Activated CD8-positive, alpha-beta T cell treated with anti-CD3 and anti-CD28 coated beads, Interleukin-2, amount 10 ng/mL, durations not matched to agents 7 days and 5 days (primary cell): ENCODE measurements at regions not wholly inside any gene's neighbourhood (a gene's known extent, or its start where the extent isn't known, plus 50 kb on each side); places are given as distances from the start of the nearest gene placed in this dataset.

Experiments used
- ATAC-seq: fragments of 150-1000 bp; cut with Tn5 transposase; one replicate; pipeline ENCODE4 v1.10.0; 2021; ENCODE audit warnings: moderate library complexity
- CTCF ChIA-PET: fragments of 350-600 bp; sonication (Branson Sonifier 250); formaldehyde crosslinking; loops from one replicate; lab custom pipeline; 2021; ENCODE audit warnings: antibody characterized with exemption; lab: Charles Lee
- POLR2A ChIA-PET: fragments of 350-600 bp; sonication (Branson Sonifier 250); formaldehyde crosslinking; loops from one replicate; lab custom pipeline; 2021; ENCODE audit warnings: antibody characterized with exemption; lab: Charles Lee
- DNase-seq: peaks from one replicate; pipeline ENCODE4 v3.0.0-alpha.2; 2020
- H3K27ac Mint-ChIP-seq: one replicate; pipeline ENCODE4 v1.8.0; 2021; ENCODE audit warnings: mild to moderate bottlenecking, mixed read lengths
- H3K27me3 Mint-ChIP-seq: one replicate; pipeline ENCODE4 v1.8.0; 2021; ENCODE audit warnings: low read depth, mixed read lengths
- H3K36me3 Mint-ChIP-seq: one replicate; pipeline ENCODE4 v1.8.0; 2021; ENCODE audit warnings: low read depth, mixed read lengths
- H3K4me1 Mint-ChIP-seq: one replicate; pipeline ENCODE4 v1.8.0; 2021; ENCODE audit warnings: low read depth, mixed read lengths
- H3K4me3 Mint-ChIP-seq: one replicate; pipeline ENCODE4 v1.8.0; 2021; ENCODE audit warnings: mild to moderate bottlenecking, mixed read lengths
- H3K9me3 Mint-ChIP-seq: one replicate; pipeline ENCODE4 v1.8.0; 2022; ENCODE audit warnings: mixed read lengths; ENCODE audit not compliant: insufficient read depth

GRCh38 chr13:34853161-34853560, 88.9 kb upstream of the NBEA start:
- no peak overlapping the region for H3K27ac Mint-ChIP-seq
- DNase-seq, result no peak
- POLR2A ChIA-PET, result no interaction called here
- H3K4me3 Mint-ChIP-seq, result no peak overlapping the region
- CTCF ChIA-PET, result no interaction called here
- H3K27me3 Mint-ChIP-seq, result no peaks in the 10 kb centered on the region
- no peaks in the 10 kb centered on the region for H3K9me3 Mint-ChIP-seq
- no peaks in the 10 kb centered on the region for H3K4me1 Mint-ChIP-seq
- no peak for ATAC-seq
- no peaks in the 10 kb centered on the region for H3K36me3 Mint-ChIP-seq

GRCh38 chr13:34857558-34858325, 84.3 kb upstream of the NBEA start:
- no peaks in the 10 kb centered on the region for H3K4me1 Mint-ChIP-seq
- POLR2A ChIA-PET, result no interaction called here
- ATAC-seq, result no peak

GRCh38 chr13:34862311-34862710, 79.8 kb upstream of the NBEA start:
- DNase-seq (no peak), ATAC-seq (no peak)
- H3K27ac Mint-ChIP-seq, result no peak overlapping the region
- no peaks in the 10 kb centered on the region for H3K36me3 Mint-ChIP-seq
- H3K27me3 Mint-ChIP-seq, result no peaks in the 10 kb centered on the region
- no peak overlapping the region for H3K4me3 Mint-ChIP-seq
- H3K4me1 Mint-ChIP-seq, result no peaks in the 10 kb centered on the region
- ChIA-PET CTCF (no interaction called here), POLR2A (no interaction called here)
- no peaks in the 10 kb centered on the region for H3K9me3 Mint-ChIP-seq

More at GRCh38 chr13:34857558-34858325, 84.3 kb upstream of the NBEA start:
- CTCF ChIA-PET, result no interaction called here
- H3K27me3 Mint-ChIP-seq, result no peaks in the 10 kb centered on the region
- no peak overlapping the region for H3K4me3 Mint-ChIP-seq
- H3K9me3 Mint-ChIP-seq, result no peaks in the 10 kb centered on the region
- H3K36me3 Mint-ChIP-seq, result no peaks in the 10 kb centered on the region
- DNase-seq, result no peak
- H3K27ac Mint-ChIP-seq, result no peak overlapping the region

- Mint-ChIP-seq H3K27ac (no peak overlapping the region), H3K9me3 (no peaks in the 10 kb centered on the region), H3K4me1 (no peaks in the 10 kb centered on the region), H3K27me3 (no peaks in the 10 kb centered on the region), H3K36me3 (no peaks in the 10 kb centered on the region), H3K4me3 (no peak overlapping the region)
- POLR2A ChIA-PET, result no interaction called here
- ATAC-seq, result no peak
- CTCF ChIA-PET, result no interaction called here
- DNase-seq, result no peak
These were observed 79.4 kb upstream of the NBEA start for GRCh38 chr13:34862716-34863115.

- no peak overlapping the region for H3K4me3 Mint-ChIP-seq
- no peaks in the 10 kb centered on the region for H3K36me3 Mint-ChIP-seq
- ChIA-PET POLR2A (no interaction called here), CTCF (no interaction called here)
- no peaks in the 10 kb centered on the region for H3K9me3 Mint-ChIP-seq
- H3K4me1 Mint-ChIP-seq, result no peaks in the 10 kb centered on the region
- ATAC-seq (no peak), DNase-seq (no peak)
- H3K27ac Mint-ChIP-seq, result no peak overlapping the region
- no peaks in the 10 kb centered on the region for H3K27me3 Mint-ChIP-seq
These were observed 78.5 kb upstream of the NBEA start for GRCh38 chr13:34863360-34864135.

GRCh38 chr13:34864671-34865070, 77.4 kb upstream of the NBEA start:
- Mint-ChIP-seq H3K9me3 (no peaks in the 10 kb centered on the region), H3K36me3 (no peaks in the 10 kb centered on the region), H3K4me1 (no peaks in the 10 kb centered on the region), H3K27ac (no peak overlapping the region), H3K27me3 (no peaks in the 10 kb centered on the region), H3K4me3 (no peak overlapping the region)
- ATAC-seq, result no peak
- POLR2A ChIA-PET, result no interaction called here
- DNase-seq, result no peak
- CTCF ChIA-PET, result no interaction called here

GRCh38 chr13:34867590-34867989, 74.5 kb upstream of the NBEA start:
- no peak overlapping the region for H3K27ac Mint-ChIP-seq
- H3K4me1 Mint-ChIP-seq, result no peaks in the 10 kb centered on the region
- H3K36me3 Mint-ChIP-seq, result no peaks in the 10 kb centered on the region
- H3K9me3 Mint-ChIP-seq, result no peaks in the 10 kb centered on the region
- ATAC-seq, result no peak
- ChIA-PET POLR2A (no interaction called here), CTCF (no interaction called here)
- H3K27me3 Mint-ChIP-seq, result no peaks in the 10 kb centered on the region
- H3K4me3 Mint-ChIP-seq, result no peak overlapping the region
- DNase-seq, result no peak

DNA sequence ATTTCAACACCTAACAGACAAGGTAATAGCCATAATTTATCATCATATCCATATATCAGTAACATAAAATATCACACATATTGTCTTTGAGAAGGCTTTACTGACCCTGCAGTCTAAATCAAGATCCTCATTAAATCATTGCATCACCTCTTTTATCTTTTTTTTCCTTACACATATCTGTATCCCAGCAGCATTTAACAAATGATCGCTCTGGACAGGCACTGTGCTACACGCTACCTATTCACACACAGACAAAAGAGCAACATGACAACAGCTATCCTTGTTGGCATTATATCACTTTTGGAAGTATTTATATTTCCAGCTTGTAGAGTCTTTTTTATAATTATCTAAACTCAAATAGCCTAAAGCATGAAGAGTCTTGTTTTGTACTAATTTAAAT, 73.3 kb upstream of the NBEA start:
- ChIA-PET POLR2A (no interaction called here), CTCF (no interaction called here)
- H3K4me3 Mint-ChIP-seq, result no peak overlapping the region
- no peak for ATAC-seq
- no peaks in the 10 kb centered on the region for H3K4me1 Mint-ChIP-seq
- H3K9me3 Mint-ChIP-seq, result no peaks in the 10 kb centered on the region
- no peak overlapping the region for H3K27ac Mint-ChIP-seq
- H3K27me3 Mint-ChIP-seq, result no peaks in the 10 kb centered on the region
- no peak for DNase-seq
- H3K36me3 Mint-ChIP-seq, result no peaks in the 10 kb centered on the region

DNA sequence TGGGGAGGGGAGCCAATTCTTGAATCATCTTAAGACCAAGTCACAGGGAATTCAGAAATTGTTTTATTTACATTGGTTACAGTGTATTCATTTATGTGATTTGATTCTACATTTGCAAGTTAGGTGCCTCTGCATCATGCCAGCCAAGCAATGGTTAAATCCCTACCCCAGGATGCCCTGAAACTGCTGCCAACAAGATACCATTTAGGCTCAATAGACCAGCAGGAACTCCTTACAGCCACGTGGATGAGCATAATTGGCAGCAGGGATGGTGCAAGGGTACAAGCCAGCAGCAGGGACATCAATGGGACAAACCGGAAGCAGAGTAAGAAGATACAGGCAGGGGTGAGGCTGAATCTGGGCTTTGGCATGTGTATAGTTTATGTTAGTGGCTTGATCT, 72.4 kb upstream of the NBEA start:
- no peaks in the 10 kb centered on the region for H3K36me3 Mint-ChIP-seq
- CTCF ChIA-PET, result no interaction called here
- no peak overlapping the region for H3K27ac Mint-ChIP-seq
- H3K27me3 Mint-ChIP-seq, result no peaks in the 10 kb centered on the region
- no peak for ATAC-seq
- POLR2A ChIA-PET, result no interaction called here
- H3K4me3 Mint-ChIP-seq, result no peak overlapping the region
- no peaks in the 10 kb centered on the region for H3K9me3 Mint-ChIP-seq
- no peak for DNase-seq
- H3K4me1 Mint-ChIP-seq, result no peaks in the 10 kb centered on the region

GRCh38 chr13:34878329-34878728, 63.7 kb upstream of the NBEA start:
- H3K27ac Mint-ChIP-seq, result no peak overlapping the region
- DNase-seq (no peak), ATAC-seq (no peak)
- H3K36me3 Mint-ChIP-seq, result no peaks in the 10 kb centered on the region
- ChIA-PET CTCF (no interaction called here), POLR2A (no interaction called here)
- no peak overlapping the region for H3K4me3 Mint-ChIP-seq
- no peaks in the 10 kb centered on the region for H3K4me1 Mint-ChIP-seq
- peaks cover 2% of the 10 kb centered on the region for H3K27me3 Mint-ChIP-seq
- no peaks in the 10 kb centered on the region for H3K9me3 Mint-ChIP-seq

DNA sequence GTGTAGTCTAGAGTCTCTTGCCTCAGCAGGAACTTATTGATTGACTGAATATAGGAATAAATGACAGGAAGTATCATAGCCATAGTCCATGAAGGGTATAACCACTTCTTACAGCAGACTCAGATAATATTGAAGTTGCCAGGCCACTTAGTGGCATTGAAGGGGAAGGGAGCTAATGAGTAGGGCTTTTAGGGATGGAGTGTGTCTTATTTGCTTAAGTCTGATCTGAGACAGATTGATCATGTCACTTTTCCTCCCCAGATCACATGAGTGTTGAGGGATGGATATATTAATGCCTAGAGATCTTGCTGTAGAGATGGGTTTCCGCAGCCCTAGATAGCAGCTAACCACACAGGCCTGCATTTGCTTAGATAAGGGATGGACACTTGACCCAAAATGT, 62.2 kb upstream of the NBEA start:
- POLR2A ChIA-PET, result no interaction called here
- H3K4me1 Mint-ChIP-seq, result no peaks in the 10 kb centered on the region
- ATAC-seq (no peak), DNase-seq (no peak)
- peaks cover 2% of the 10 kb centered on the region for H3K27me3 Mint-ChIP-seq
- no peak overlapping the region for H3K4me3 Mint-ChIP-seq
- no peak overlapping the region for H3K27ac Mint-ChIP-seq
- H3K9me3 Mint-ChIP-seq, result no peaks in the 10 kb centered on the region
- H3K36me3 Mint-ChIP-seq, result no peaks in the 10 kb centered on the region
- CTCF ChIA-PET, result no interaction called here

DNA sequence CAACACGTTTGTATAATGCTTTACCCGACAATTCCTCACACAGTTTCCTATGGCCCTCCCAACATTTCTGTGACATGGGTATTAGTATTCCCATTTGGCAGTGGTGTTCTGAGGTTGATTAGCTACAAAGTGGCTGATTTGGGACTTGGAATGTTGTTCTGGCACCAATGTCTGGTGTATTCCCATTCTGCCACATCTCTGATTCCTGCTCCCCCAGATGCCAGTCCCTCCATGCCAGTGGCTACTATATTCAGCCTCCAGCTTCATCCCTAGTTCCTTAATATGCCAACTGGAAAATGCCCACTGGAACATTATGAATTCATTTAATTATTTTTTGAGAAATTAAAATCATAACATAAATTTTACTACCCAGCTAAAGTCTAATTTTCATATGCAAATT, 60.6 kb upstream of the NBEA start:
- ChIA-PET POLR2A (no interaction called here), CTCF (no interaction called here)
- DNase-seq (no peak), ATAC-seq (no peak)
- Mint-ChIP-seq H3K27ac (no peak overlapping the region), H3K27me3 (peaks cover 2% of the 10 kb centered on the region), H3K4me3 (no peak overlapping the region), H3K4me1 (no peaks in the 10 kb centered on the region), H3K36me3 (no peaks in the 10 kb centered on the region), H3K9me3 (no peaks in the 10 kb centered on the region)
